ENCODE measurements at regions not wholly inside any gene's neighbourhood (a gene's known extent, or its start where the extent isn't known, plus 50 kb on each side); places are given as distances from the start of the nearest gene placed in this dataset.
A peak's percentile ranks its signal among the peaks of the same experiment; 100 is the strongest.

- no peak for DNase-seq
These were observed 172.9 kb upstream of the ZFHX3 start for GRCh38 chr16:73220836-73221235.

- no peak for DNase-seq
These were observed 171.2 kb upstream of the ZFHX3 start for GRCh38 chr16:73219176-73219575.

- DNase-seq: no peak
These were observed 169.7 kb upstream of the ZFHX3 start for GRCh38 chr16:73217654-73218053.

- no peak for DNase-seq
These were observed 169.0 kb upstream of the ZFHX3 start for GRCh38 chr16:73216932-73217331.

- DNase-seq: no peak
These were observed 167.9 kb upstream of the ZFHX3 start for GRCh38 chr16:73215678-73216377.

GRCh38 chr16:73214825-73215677, 167.1 kb upstream of the ZFHX3 start:
- DNase-seq: peak; percentile 41 to 97 (median 67)

GRCh38 chr16:73213732-73214455, 166.0 kb upstream of the ZFHX3 start:
- DNase-seq: peak; percentile 76 to 92 (median 85)

- DNase-seq: no peak
These were observed 164.5 kb upstream of the ZFHX3 start for GRCh38 chr16:73212431-73212830.

- DNase-seq: no peak
These were observed 162.8 kb upstream of the ZFHX3 start for GRCh38 chr16:73210686-73211085.

- no peak for DNase-seq
These were observed 162.2 kb upstream of the ZFHX3 start for GRCh38 chr16:73210084-73210483.

- DNase-seq: no peak
These were observed 161.3 kb upstream of the ZFHX3 start for GRCh38 chr16:73209190-73209589.

- DNase-seq: no peak
These were observed 158.3 kb upstream of the ZFHX3 start for GRCh38 chr16:73206151-73206707.

GRCh38 chr16:73205153-73205886, 157.4 kb upstream of the ZFHX3 start:
- DNase-seq: no peak

- no peak for DNase-seq
These were observed 156.6 kb upstream of the ZFHX3 start for GRCh38 chr16:73204359-73205152.

- peak; percentile 59 to 95 (median 82) for DNase-seq
These were observed 154.3 kb upstream of the ZFHX3 start for GRCh38 chr16:73202161-73202729.

GRCh38 chr16:73199214-73199613, 151.3 kb upstream of the ZFHX3 start:
- no peak for DNase-seq

GRCh38 chr16:73198481-73198880, 150.6 kb upstream of the ZFHX3 start:
- no peak for DNase-seq

- DNase-seq: no peak
These were observed 149.7 kb upstream of the ZFHX3 start for GRCh38 chr16:73197598-73197997.

GRCh38 chr16:73196670-73197069, 148.7 kb upstream of the ZFHX3 start:
- DNase-seq: peak in 1 of 3 donors; percentile 51

- no peak for DNase-seq
These were observed 145.5 kb upstream of the ZFHX3 start for GRCh38 chr16:73193464-73193863.

All from muscle of back (tissue), 3 donors.